Esophagus squamous epithelium (tissue), 4 donors: ENCODE measurements at regions not wholly inside any gene's neighbourhood (a gene's known extent, or its start where the extent isn't known, plus 50 kb on each side); places are given as distances from the start of the nearest gene placed in this dataset.

ENCODE experiments used
- POLR2A ChIP-seq, 4 donors: fragments of 450-650 bp; IDR thresholded peaks; one replicate each; pipeline ENCODE4 v1.6.1; 2017; ENCODE audit warnings: antibody characterized with exemption in 4 of 4, mild to moderate bottlenecking in 4 of 4, moderate library complexity in 3 of 4
- TF ChIP-seq, protein P1 (sequence below), 6 experiments: fragments of 450-650 bp in 4 of 6; fragments of 200-600 bp in 2 of 6; sonication (generic) in 2 of 6; IDR thresholded peaks; one replicate each; pipeline ENCODE4 v1.5.1; 2016 to 2019; ENCODE audit warnings: antibody characterized with exemption in 6 of 6, mild to moderate bottlenecking in 4 of 6, moderate library complexity in 4 of 6

DNA sequence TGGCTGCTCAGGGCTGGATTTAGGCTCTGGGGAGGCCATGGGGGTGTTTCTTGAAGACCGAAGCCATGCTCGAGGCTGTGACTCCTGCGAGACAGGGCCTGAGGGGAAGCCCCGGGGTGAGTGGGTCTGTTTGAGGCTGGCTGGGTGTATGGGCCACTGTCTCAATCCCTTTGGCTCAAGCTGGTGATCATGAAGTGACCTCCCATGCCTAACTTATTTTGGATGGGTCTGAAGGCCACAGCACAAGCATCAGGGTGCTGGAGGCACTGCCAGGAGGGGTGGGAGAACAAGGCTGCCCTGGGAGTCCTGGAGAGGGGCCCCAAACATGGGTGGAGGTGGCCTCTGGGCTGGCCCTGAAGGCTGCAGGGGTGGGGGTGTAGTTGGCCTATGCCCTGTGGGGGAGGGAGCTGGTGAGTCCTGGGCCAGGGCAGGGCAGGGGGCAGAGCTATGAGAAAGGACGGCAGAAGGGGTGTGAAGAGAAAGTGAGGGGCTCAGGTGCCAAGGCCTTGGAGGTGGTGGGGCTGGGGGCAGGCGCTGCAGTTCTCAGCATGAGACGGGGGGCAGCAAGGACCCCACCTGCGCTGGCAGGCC lies 100.9 kb downstream of the KIF26A start:
- TF ChIP-seq, protein P1, sequence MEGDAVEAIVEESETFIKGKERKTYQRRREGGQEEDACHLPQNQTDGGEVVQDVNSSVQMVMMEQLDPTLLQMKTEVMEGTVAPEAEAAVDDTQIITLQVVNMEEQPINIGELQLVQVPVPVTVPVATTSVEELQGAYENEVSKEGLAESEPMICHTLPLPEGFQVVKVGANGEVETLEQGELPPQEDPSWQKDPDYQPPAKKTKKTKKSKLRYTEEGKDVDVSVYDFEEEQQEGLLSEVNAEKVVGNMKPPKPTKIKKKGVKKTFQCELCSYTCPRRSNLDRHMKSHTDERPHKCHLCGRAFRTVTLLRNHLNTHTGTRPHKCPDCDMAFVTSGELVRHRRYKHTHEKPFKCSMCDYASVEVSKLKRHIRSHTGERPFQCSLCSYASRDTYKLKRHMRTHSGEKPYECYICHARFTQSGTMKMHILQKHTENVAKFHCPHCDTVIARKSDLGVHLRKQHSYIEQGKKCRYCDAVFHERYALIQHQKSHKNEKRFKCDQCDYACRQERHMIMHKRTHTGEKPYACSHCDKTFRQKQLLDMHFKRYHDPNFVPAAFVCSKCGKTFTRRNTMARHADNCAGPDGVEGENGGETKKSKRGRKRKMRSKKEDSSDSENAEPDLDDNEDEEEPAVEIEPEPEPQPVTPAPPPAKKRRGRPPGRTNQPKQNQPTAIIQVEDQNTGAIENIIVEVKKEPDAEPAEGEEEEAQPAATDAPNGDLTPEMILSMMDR (IDR thresholded peaks at IDR 0.05), result no peak
- no peak for TF ChIP-seq POLR2A (IDR thresholded peaks at IDR 0.05)
